Mammary epithelial cell (primary cell): ENCODE measurements at regions not wholly inside any gene's neighbourhood (a gene's known extent, or its start where the extent isn't known, plus 50 kb on each side); places are given as distances from the start of the nearest gene placed in this dataset.

Source experiments
- EZH2 ChIP-seq: IDR thresholded peaks from 2 replicates; pipeline ENCODE4 v1.6.1; 2012; ENCODE audit warnings: low read length, inconsistent platforms, borderline replicate concordance
- TF ChIP-seq, protein P1 (sequence below), 2 donors: IDR thresholded peaks in 1 of 2; conservative IDR thresholded peaks in 1 of 2; 2 replicates each; pipeline ENCODE4 v1.5.1; 2011 to 2012; ENCODE audit warnings: inconsistent platforms in 2 of 2, low read length in 2 of 2, mild to moderate bottlenecking in 2 of 2, control low read depth in 1 of 2, low read depth in 1 of 2; ENCODE audit not compliant: insufficient read depth in 1 of 2; ENCODE audit errors: extremely low read depth in 1 of 2

DNA sequence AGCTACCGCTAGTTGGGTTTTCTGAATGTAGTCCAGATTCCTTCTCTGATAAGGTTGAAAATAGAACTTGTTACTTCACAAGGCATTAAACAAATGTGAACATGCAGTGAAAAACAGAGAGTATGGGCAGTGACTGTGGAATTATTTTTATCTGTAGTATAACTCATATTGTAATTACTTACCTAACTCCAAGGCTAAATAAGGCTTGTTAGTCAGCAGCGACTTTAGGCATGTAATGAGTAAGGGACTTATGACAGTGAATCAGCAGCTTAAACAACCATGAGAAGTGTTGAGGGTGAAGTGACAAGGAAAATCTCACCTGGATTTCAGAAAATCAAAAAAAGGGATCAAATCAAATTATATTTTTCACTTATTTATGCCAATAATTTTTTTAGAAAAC, 1719.5 kb upstream of the MIR17HG start:
- TF ChIP-seq, protein P1, sequence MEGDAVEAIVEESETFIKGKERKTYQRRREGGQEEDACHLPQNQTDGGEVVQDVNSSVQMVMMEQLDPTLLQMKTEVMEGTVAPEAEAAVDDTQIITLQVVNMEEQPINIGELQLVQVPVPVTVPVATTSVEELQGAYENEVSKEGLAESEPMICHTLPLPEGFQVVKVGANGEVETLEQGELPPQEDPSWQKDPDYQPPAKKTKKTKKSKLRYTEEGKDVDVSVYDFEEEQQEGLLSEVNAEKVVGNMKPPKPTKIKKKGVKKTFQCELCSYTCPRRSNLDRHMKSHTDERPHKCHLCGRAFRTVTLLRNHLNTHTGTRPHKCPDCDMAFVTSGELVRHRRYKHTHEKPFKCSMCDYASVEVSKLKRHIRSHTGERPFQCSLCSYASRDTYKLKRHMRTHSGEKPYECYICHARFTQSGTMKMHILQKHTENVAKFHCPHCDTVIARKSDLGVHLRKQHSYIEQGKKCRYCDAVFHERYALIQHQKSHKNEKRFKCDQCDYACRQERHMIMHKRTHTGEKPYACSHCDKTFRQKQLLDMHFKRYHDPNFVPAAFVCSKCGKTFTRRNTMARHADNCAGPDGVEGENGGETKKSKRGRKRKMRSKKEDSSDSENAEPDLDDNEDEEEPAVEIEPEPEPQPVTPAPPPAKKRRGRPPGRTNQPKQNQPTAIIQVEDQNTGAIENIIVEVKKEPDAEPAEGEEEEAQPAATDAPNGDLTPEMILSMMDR (conservative IDR thresholded peaks at IDR 0.05 in 1 of 2, IDR thresholded peaks at IDR 0.05 in 1 of 2; ENCODE audit: extremely low read depth in 1 of 2, insufficient read depth in 1 of 2, low read depth in 1 of 2, low read length in 2 of 2): no peak
- no peak for TF ChIP-seq EZH2
